Type B pancreatic cell (in vitro differentiated cells): ENCODE measurements at regions not wholly inside any gene's neighbourhood (a gene's known extent, or its start where the extent isn't known, plus 50 kb on each side); places are given as distances from the start of the nearest gene placed in this dataset.

Source experiments
- DNase-seq: peaks from one replicate; pipeline ENCODE4 v3.0.0; 2021; ENCODE audit warnings: mixed read lengths; ENCODE audit not compliant: unreplicated experiment; ENCODE audit errors: extremely low spot score
- H3K27ac Mint-ChIP-seq: 2 replicates; pipeline ENCODE4 v1.8.0; 2021; ENCODE audit warnings: mild to moderate bottlenecking, mixed read lengths
- H3K27me3 Mint-ChIP-seq: 2 replicates; pipeline ENCODE4 v1.8.0; 2021; ENCODE audit warnings: mixed read lengths
- H3K36me3 Mint-ChIP-seq: 2 replicates; pipeline ENCODE4 v1.8.0; 2021; ENCODE audit warnings: mixed read lengths
- H3K4me1 Mint-ChIP-seq: one replicate; pipeline ENCODE4 v1.8.0; 2021; ENCODE audit warnings: mixed read lengths; ENCODE audit not compliant: unreplicated experiment
- H3K4me3 Mint-ChIP-seq: 2 replicates; pipeline ENCODE4 v1.8.0; 2021; ENCODE audit warnings: mild to moderate bottlenecking, mixed read lengths
- H3K9me3 Mint-ChIP-seq: 2 replicates; pipeline ENCODE4 v1.8.0; 2021; ENCODE audit warnings: mixed read lengths
- TF ChIP-seq, protein P1 (sequence below): fragments of 200-600 bp; sonication (generic); conservative IDR thresholded peaks from 2 replicates; pipeline ENCODE4 v1.5.0; 2021; ENCODE audit warnings: antibody characterized with exemption, mild to moderate bottlenecking

DNA sequence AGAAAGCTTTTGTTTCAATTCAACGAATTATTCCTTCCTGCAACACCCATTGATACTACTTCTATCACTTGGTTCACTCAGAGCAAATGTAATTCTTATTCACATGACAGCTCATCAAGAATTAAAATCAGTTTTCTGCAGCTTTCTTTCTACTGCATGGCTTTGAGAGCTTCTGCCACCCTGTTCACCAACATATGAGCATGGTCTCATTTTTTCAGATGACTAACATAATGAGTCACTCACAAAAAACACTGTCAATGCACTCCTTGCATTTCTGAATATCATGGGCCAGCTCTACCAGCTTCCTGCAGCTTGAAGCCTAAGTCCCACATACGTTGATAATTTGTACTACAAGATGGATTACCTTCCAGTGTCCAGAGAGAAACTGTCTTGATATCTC lies 342.9 kb downstream of the LRATD1 start:
- H3K4me3 Mint-ChIP-seq: no peak overlapping the region
- no peaks in the 10 kb centered on the region for H3K36me3 Mint-ChIP-seq
- H3K27ac Mint-ChIP-seq: no peak overlapping the region
- TF ChIP-seq, protein P1, sequence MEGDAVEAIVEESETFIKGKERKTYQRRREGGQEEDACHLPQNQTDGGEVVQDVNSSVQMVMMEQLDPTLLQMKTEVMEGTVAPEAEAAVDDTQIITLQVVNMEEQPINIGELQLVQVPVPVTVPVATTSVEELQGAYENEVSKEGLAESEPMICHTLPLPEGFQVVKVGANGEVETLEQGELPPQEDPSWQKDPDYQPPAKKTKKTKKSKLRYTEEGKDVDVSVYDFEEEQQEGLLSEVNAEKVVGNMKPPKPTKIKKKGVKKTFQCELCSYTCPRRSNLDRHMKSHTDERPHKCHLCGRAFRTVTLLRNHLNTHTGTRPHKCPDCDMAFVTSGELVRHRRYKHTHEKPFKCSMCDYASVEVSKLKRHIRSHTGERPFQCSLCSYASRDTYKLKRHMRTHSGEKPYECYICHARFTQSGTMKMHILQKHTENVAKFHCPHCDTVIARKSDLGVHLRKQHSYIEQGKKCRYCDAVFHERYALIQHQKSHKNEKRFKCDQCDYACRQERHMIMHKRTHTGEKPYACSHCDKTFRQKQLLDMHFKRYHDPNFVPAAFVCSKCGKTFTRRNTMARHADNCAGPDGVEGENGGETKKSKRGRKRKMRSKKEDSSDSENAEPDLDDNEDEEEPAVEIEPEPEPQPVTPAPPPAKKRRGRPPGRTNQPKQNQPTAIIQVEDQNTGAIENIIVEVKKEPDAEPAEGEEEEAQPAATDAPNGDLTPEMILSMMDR: no peak
- no peak for DNase-seq
- H3K9me3 Mint-ChIP-seq: no peaks in the 10 kb centered on the region
- no peaks in the 10 kb centered on the region for H3K4me1 Mint-ChIP-seq
- H3K27me3 Mint-ChIP-seq: no peaks in the 10 kb centered on the region

DNA sequence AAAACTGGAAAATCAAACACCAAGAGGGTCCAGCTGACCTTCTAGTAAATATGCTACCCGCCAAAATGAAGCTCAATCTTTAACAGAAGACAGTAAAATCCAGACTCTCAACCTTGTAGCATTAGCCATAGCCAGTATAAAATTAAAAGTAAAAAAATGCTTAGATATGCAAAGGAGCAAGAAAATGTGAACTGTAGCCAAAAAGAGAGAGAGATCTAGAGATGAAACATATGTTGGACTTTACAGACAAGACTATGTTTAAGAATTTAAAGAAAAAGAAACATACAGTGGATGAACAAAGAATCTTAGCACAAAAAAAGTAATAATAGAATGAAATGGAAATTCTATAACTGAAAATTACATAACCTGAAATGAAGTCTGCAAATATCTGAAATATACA lies 344.5 kb downstream of the LRATD1 start:
- Mint-ChIP-seq H3K4me3 (no peak overlapping the region), H3K4me1 (no peaks in the 10 kb centered on the region), H3K27ac (no peak overlapping the region), H3K36me3 (no peaks in the 10 kb centered on the region), H3K27me3 (no peaks in the 10 kb centered on the region), H3K9me3 (no peaks in the 10 kb centered on the region)
- no peak for DNase-seq
- TF ChIP-seq, protein P1: no peak

DNA sequence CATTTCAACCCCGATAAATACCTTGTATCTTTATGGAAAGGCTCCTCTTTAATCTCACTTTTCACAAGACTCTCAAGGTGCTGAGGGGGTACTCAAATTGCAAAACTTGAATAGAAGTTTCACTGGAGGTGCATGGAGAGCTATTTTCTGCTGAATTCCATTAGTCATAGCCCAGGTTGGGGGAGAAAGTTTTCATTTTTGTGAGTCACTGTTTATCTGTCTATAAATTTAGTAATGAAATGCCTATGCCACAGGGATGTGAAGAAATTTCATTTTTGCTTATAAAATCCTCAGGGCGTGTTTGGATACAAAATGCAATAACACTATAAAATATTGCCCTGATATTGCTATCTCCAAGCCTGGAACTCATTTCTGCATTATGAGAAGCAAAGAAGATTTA lies 346.3 kb downstream of the LRATD1 start:
- TF ChIP-seq, protein P1: no peak
- no peak for DNase-seq
- H3K27ac Mint-ChIP-seq: no peak overlapping the region

DNA sequence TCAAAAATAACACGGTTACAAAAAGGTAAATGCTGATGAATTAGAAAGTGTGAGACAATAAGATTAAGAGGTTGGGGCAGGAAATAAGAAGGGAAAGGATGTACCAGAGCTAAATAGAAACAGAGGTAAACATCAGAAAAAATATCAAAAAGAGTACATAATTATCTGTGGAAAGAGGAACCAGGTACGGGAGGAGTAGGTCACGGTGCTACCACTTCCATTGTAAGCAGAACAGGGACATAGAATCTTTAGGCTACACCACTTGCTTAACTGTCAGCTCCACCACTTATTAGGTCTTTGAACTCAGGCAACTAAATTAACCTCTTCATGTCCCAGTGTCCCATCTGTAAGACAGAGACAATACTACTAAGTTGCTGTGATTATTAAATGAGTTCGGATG lies 350.3 kb downstream of the LRATD1 start:
- Mint-ChIP-seq H3K27me3 (no peaks in the 10 kb centered on the region), H3K9me3 (no peaks in the 10 kb centered on the region), H3K27ac (no peak overlapping the region), H3K4me3 (no peak overlapping the region), H3K36me3 (no peaks in the 10 kb centered on the region), H3K4me1 (no peaks in the 10 kb centered on the region)
- no peak for DNase-seq
- TF ChIP-seq, protein P1: no peak

More for the DNA sequence above, 346.3 kb downstream of the LRATD1 start:
- H3K9me3 Mint-ChIP-seq: no peaks in the 10 kb centered on the region
- no peaks in the 10 kb centered on the region for H3K4me1 Mint-ChIP-seq
- H3K36me3 Mint-ChIP-seq: no peaks in the 10 kb centered on the region
- H3K4me3 Mint-ChIP-seq: no peak overlapping the region
- no peaks in the 10 kb centered on the region for H3K27me3 Mint-ChIP-seq

DNA sequence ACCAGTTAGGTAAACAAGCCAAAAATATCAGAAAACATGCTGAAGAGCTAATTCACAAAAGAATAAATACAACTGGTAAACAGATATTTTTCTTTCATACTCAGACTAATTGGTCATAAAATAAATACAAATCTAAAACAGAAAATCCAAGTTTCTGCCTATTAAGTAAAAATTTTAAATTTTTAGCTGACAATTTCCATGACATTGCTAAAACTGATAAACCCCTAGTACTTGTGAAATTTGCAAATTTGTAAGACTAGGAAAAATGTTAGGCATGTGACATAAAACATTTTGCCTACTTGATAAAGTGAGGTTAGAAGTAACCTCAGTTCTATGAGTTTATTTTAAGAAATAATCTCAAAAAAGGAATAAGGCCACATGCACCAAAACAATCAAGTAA lies 356.1 kb downstream of the LRATD1 start:
- no peaks in the 10 kb centered on the region for H3K4me1 Mint-ChIP-seq
- no peak overlapping the region for H3K27ac Mint-ChIP-seq
- no peak for DNase-seq
- TF ChIP-seq, protein P1: no peak
- H3K9me3 Mint-ChIP-seq: no peaks in the 10 kb centered on the region
- H3K27me3 Mint-ChIP-seq: peaks cover 3% of the 10 kb centered on the region
- H3K36me3 Mint-ChIP-seq: no peaks in the 10 kb centered on the region
- H3K4me3 Mint-ChIP-seq: no peak overlapping the region

DNA sequence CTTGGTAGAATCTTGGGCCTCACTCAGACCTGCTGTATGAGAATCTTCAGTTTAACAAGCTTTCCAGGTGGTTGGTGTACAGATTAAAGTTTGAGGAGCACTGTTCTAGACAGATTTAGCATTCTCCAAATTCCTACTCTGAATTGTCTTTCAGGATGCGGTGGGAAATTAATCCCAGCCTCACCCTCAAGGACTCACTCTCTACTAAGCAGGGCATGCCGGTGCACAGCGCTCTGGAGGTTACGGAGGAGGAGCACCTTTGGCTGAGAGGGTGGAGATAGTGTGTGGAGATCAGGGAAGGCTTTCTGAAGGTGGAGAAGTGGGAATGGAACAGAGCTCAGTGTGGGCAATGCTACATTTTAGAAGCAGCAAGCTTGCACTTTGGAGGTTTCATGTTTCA lies 359.2 kb downstream of the LRATD1 start:
- no peak for DNase-seq
- Mint-ChIP-seq H3K27ac (no peak overlapping the region), H3K4me1 (no peaks in the 10 kb centered on the region), H3K4me3 (no peak overlapping the region), H3K9me3 (no peaks in the 10 kb centered on the region), H3K36me3 (no peaks in the 10 kb centered on the region), H3K27me3 (peaks cover 15% of the 10 kb centered on the region)
- TF ChIP-seq, protein P1: no peak
